BE2C (cell line): ENCODE measurements at regions not wholly inside any gene's neighbourhood (a gene's known extent, or its start where the extent isn't known, plus 50 kb on each side); places are given as distances from the start of the nearest gene placed in this dataset.

Experiments used
- DNase-seq: peaks from one replicate; pipeline ENCODE4 v3.0.0-alpha.2; 2020
- H3K27me3 ChIP-seq: fragments of 250-450 bp; sonication (Bioruptor Pico); 2 replicates; pipeline ENCODE4 v1.5.1; 2020; ENCODE audit warnings: mild to moderate bottlenecking
- H3K36me3 ChIP-seq: fragments of 250-450 bp; sonication (Bioruptor Pico); 2 replicates; pipeline ENCODE4 v1.5.1; 2020; ENCODE audit warnings: mild to moderate bottlenecking
- H3K4me1 ChIP-seq: fragments of 250-450 bp; sonication (Bioruptor Pico); 2 replicates; pipeline ENCODE4 v1.5.1; 2020
- H3K4me3 ChIP-seq: 2 replicates; pipeline ENCODE4 v1.5.1; 2011; ENCODE audit warnings: low read depth, low read length
- H3K9me3 ChIP-seq: fragments of 250-450 bp; sonication (Bioruptor Pico); 2 replicates; pipeline ENCODE4 v1.5.1; 2020
- TF ChIP-seq, protein P1 (sequence below): IDR thresholded peaks from 2 replicates; pipeline ENCODE4 v1.5.1; 2012; ENCODE audit warnings: mild to moderate bottlenecking, low read depth, low read length

- no peak for DNase-seq
- no peaks in the 10 kb centered on the region for H3K27me3 ChIP-seq
- no peaks in the 10 kb centered on the region; the same call in 1 of the 2 replicates for H3K9me3 ChIP-seq
- H3K36me3 ChIP-seq, result no peaks in the 10 kb centered on the region
- H3K4me3 ChIP-seq, result no peak overlapping the region
- H3K4me1 ChIP-seq, result no peaks in the 10 kb centered on the region
- TF ChIP-seq, protein P1, sequence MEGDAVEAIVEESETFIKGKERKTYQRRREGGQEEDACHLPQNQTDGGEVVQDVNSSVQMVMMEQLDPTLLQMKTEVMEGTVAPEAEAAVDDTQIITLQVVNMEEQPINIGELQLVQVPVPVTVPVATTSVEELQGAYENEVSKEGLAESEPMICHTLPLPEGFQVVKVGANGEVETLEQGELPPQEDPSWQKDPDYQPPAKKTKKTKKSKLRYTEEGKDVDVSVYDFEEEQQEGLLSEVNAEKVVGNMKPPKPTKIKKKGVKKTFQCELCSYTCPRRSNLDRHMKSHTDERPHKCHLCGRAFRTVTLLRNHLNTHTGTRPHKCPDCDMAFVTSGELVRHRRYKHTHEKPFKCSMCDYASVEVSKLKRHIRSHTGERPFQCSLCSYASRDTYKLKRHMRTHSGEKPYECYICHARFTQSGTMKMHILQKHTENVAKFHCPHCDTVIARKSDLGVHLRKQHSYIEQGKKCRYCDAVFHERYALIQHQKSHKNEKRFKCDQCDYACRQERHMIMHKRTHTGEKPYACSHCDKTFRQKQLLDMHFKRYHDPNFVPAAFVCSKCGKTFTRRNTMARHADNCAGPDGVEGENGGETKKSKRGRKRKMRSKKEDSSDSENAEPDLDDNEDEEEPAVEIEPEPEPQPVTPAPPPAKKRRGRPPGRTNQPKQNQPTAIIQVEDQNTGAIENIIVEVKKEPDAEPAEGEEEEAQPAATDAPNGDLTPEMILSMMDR, result no peak
Observed at GRCh38 chr15:38781196-38781595, 216.6 kb upstream of the RASGRP1 start.

DNA sequence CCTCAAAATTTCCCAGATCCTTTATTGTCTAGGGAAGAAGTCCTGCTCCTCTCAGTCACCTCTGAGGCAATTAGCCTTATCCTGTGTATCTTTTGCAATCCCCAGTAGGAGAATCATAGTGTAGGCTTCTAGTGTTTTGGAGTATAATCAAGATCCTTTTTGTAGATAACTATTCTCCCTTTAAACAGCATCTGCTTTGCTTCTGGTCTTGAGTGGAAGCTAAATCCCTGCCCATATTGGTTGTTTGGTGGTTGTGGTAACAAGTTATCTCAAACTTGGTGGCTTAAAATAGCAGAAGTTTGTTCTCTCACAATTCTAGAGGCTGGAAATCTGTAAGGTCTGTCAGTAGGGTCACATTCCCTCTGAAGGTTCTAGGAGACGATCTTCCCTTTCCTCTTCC, 217.5 kb upstream of the RASGRP1 start:
- H3K9me3 ChIP-seq, result no peaks in the 10 kb centered on the region; the same call in 1 of the 2 replicates
- TF ChIP-seq, protein P1, result no peak
- no peak overlapping the region for H3K4me3 ChIP-seq
- H3K4me1 ChIP-seq, result no peaks in the 10 kb centered on the region
- H3K36me3 ChIP-seq, result no peaks in the 10 kb centered on the region
- no peaks in the 10 kb centered on the region for H3K27me3 ChIP-seq
- no peak for DNase-seq

- no peak overlapping the region for H3K4me3 ChIP-seq
Observed at GRCh38 chr15:38788918-38789317, 224.3 kb upstream of the RASGRP1 start.

GRCh38 chr15:38789566-38789965, 225.0 kb upstream of the RASGRP1 start:
- TF ChIP-seq, protein P1, result no peak
- Histone ChIP-seq H3K4me3 (no peak overlapping the region), H3K36me3 (no peaks in the 10 kb centered on the region), H3K4me1 (no peaks in the 10 kb centered on the region), H3K9me3 (no peaks in the 10 kb centered on the region), H3K27me3 (no peaks in the 10 kb centered on the region; the same call in 1 of the 2 replicates)
- DNase-seq, result no peak

More at GRCh38 chr15:38788918-38789317, 224.3 kb upstream of the RASGRP1 start:
- Histone ChIP-seq H3K36me3 (no peaks in the 10 kb centered on the region), H3K4me1 (no peaks in the 10 kb centered on the region), H3K9me3 (no peaks in the 10 kb centered on the region), H3K27me3 (no peaks in the 10 kb centered on the region; the same call in 1 of the 2 replicates)
- TF ChIP-seq, protein P1, result no peak
- no peak for DNase-seq

DNA sequence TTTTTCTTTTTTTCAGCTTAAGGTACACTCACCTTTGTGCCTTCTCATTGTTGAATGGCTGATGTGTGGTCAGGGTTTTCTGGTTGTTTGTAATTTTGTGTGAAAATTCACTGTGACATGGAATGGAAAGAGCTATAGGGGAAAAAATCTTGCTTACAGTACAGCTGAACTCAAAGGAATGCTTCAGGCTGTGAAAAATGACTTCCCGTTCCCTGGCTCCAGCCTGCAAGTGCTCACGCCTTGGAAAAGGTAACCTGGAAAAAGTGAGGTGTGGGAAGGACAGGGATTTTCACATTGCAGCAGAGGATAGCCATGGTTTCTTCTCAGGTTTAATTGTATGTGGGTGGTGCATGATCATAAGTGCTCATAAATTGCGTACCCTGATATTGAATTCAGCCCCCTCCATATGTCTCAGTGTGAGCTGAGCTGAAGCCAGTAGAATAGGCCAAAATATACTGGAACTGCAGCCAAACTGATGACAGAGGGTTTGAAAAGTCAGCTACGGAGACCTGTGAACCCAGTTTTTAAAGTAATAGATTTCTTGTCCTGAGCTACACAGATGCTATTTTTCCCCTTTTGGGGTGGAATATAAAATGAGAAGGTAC, 228.7 kb upstream of the RASGRP1 start:
- Histone ChIP-seq H3K36me3 (no peaks in the 10 kb centered on the region), H3K4me3 (no peak overlapping the region), H3K4me1 (no peaks in the 10 kb centered on the region), H3K9me3 (no peaks in the 10 kb centered on the region), H3K27me3 (no peaks in the 10 kb centered on the region; the same call in 1 of the 2 replicates)
- TF ChIP-seq, protein P1, result no peak
- no peak for DNase-seq

DNA sequence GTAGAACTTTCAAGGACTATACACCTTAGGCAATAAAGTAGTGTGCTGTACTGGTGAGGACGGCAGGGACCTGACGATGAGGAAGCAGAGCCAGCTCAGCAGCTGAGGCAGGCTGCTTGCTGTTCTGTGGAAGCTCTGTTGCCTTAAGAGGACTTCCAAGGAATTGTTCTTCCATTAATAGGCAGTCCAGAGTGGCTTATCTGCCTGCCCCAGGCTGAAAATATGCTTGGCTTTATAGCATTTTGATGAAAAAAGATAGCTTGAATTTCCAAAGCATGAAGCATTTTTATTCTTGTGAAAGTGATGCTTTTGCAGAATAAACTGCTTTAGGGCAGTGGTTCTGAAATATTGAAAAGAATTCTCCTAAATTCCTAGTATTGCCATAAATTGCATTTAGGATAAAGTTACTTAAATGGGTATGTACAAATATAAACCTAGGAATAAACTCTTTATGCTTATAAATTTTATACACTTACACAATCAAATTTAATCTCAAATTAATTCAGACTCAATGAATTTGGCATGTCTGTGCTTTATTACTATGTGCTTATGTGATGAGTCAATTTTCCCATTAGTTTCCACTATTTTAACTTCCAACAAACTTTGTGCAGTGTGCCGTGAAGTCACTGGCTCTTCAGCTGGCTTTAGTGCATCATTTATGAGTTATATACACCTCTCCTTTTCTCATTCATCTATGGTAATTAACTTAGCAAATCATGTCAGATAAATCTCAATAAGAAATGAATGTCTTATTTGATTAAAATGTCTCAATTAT, 231.0 kb upstream of the RASGRP1 start:
- TF ChIP-seq, protein P1, result no peak
- no peaks in the 10 kb centered on the region for H3K4me1 ChIP-seq
- no peaks in the 10 kb centered on the region; the same call in 1 of the 2 replicates for H3K27me3 ChIP-seq

More for the DNA sequence above, 231.0 kb upstream of the RASGRP1 start:
- DNase-seq, result no peak
- no peak overlapping the region for H3K4me3 ChIP-seq
- H3K36me3 ChIP-seq, result no peaks in the 10 kb centered on the region
- no peaks in the 10 kb centered on the region for H3K9me3 ChIP-seq
